ENCODE measurements at regions not wholly inside any gene's neighbourhood (a gene's known extent, or its start where the extent isn't known, plus 50 kb on each side); places are given as distances from the start of the nearest gene placed in this dataset.
"Not testable (repeated sequence)": the region's sequence is repeated elsewhere in the genome, so short reads cannot be mapped to it uniquely, and the experiment has no call there.

DNA sequence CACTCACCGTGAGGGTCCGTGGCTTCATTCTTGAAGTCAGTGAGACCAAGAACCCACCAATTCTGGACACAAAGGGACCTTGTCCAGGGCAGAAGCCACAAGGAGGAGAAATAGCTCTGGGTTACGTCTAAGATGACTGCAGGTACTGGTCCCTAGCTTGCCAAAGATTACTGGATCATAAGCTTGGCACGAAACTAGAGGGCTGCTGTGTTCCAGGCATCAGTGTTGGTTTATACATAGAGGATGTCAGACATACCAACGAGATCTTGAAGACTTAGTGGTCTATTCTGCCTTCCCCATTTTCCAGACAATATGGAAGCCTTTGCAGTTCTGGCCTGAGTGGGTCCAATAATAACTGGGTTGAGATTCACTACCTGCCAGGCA, 175.7 kb downstream of the TBX18 start:
- Histone ChIP-seq H3K4me1 (ENCODE audit: control insufficient read depth in 1 of 2, low read depth in 2 of 2) (no peaks in the 10 kb centered on the region), H3K9me3 (peaks cover 7% of the 10 kb centered on the region), H3K27me3 (replicated peaks; ENCODE audit: insufficient read depth) (no peaks in the 10 kb centered on the region), H3K36me3 (no peaks in the 10 kb centered on the region), H3K4me3 (no peak overlapping the region), H3K27ac (no peak overlapping the region)
- DNase-seq (ENCODE audit: low spot score): no peak
- no peak for TF ChIP-seq CTCF (IDR thresholded peaks at IDR 0.05)
- no peak for ATAC-seq (ENCODE audit: insufficient number of reproducible peaks, low FRiP score, low read depth)

- not testable (repeated sequence) for H3K27me3 ChIP-seq (replicated peaks; ENCODE audit: insufficient read depth); H3K36me3 ChIP-seq
Observed at GRCh38 chr6:84587994-84588696, 176.3 kb downstream of the TBX18 start.

DNA sequence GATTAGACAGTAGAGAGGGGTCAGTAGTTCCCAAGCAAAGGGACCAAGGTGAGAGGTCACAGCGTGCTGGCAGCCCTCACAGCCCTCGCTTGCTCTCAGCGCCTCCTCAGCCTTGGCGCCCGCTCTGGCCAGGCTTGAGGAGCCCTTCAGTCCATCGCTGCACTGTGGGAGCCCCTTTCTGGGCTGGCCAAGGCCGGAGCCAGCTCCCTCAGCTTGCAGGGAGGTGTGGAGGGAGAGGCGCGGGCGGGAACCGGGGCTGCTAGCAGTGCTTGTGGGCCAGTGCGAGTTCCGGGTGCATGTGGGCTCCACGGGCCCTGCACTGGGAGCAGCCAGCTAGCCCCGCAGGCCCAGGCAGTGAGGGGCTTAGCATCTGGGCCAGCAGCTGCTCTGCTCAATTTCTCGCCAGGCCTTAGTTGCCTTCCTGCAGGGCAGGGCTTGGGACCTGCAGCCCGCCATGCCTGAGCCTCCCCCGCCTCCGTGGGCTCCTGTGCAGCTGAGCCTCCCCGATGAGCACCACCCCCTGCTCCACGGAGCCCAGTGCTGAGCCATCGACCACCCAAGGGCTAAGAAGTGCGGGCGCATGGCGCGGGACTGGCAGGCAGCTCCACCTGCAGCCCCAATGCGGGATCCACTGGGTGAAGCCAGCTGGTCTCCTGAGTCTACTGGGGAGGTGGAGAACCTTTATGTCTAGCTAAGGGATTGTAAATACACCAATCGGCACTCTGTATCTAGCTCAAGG, 177.0 kb downstream of the TBX18 start:
- DNase-seq (ENCODE audit: low spot score); H3K27me3 ChIP-seq (replicated peaks; ENCODE audit: insufficient read depth); ATAC-seq (ENCODE audit: insufficient number of reproducible peaks, low FRiP score, low read depth); H3K4me1 ChIP-seq (ENCODE audit: control insufficient read depth in 1 of 2, low read depth in 2 of 2); H3K4me3 ChIP-seq; H3K36me3 ChIP-seq; H3K9me3 ChIP-seq; H3K27ac ChIP-seq: not testable (repeated sequence)

More at GRCh38 chr6:84587994-84588696, 176.3 kb downstream of the TBX18 start:
- not testable (repeated sequence) for ATAC-seq (ENCODE audit: insufficient number of reproducible peaks, low FRiP score, low read depth); H3K4me3 ChIP-seq; H3K27ac ChIP-seq; DNase-seq (ENCODE audit: low spot score); H3K4me1 ChIP-seq (ENCODE audit: control insufficient read depth in 1 of 2, low read depth in 2 of 2); H3K9me3 ChIP-seq

DNA sequence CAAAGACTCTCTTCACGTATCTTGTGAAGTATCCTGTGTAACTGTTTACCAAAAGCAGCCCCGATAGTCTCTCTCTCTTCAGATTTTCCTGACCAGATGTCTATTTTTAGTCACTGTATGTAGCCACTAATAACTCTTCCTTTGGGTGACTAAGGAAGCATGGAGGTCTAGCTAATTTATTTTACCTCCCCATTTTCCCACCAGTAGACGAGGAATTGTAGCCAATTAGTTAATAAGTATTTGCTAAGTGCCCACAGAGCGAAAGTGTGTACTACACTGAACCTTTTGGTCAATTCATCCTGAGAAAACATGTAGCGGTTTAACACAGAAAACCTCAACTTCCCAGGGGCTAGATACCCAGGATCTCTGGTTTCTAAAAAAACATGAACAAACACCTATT, 180.6 kb downstream of the TBX18 start:
- Histone ChIP-seq H3K4me1 (ENCODE audit: control insufficient read depth in 1 of 2, low read depth in 2 of 2) (peaks cover 0 to 5% of the 10 kb centered on the region in 2 donors), H3K27me3 (replicated peaks; ENCODE audit: insufficient read depth) (no peaks in the 10 kb centered on the region), H3K4me3 (peak overlapping the region; percentile 35), H3K36me3 (no peaks in the 10 kb centered on the region), H3K9me3 (no peaks in the 10 kb centered on the region), H3K27ac (no peak overlapping the region)
- DNase-seq (ENCODE audit: low spot score): no peak
- no peak for ATAC-seq (ENCODE audit: insufficient number of reproducible peaks, low FRiP score, low read depth)
- no peak for TF ChIP-seq CTCF (IDR thresholded peaks at IDR 0.05)

GRCh38 chr6:84582997-84583396, 181.4 kb downstream of the TBX18 start:
- no peaks in the 10 kb centered on the region for H3K9me3 ChIP-seq
- TF ChIP-seq CTCF (IDR thresholded peaks at IDR 0.05): no peak

GRCh38 chr6:84581494-84582259, 182.7 kb downstream of the TBX18 start:
- TF ChIP-seq CTCF (IDR thresholded peaks at IDR 0.05): no peak
- no peaks in the 10 kb centered on the region for H3K27me3 ChIP-seq (replicated peaks; ENCODE audit: insufficient read depth)
- H3K36me3 ChIP-seq: no peaks in the 10 kb centered on the region
- ATAC-seq (ENCODE audit: insufficient number of reproducible peaks, low FRiP score, low read depth) (no peak), DNase-seq (ENCODE audit: low spot score) (no peak)
- H3K4me1 ChIP-seq (ENCODE audit: control insufficient read depth in 1 of 2, low read depth in 2 of 2): peaks cover 0 to 5% of the 10 kb centered on the region in 2 donors
- H3K9me3 ChIP-seq: no peaks in the 10 kb centered on the region
- no peak overlapping the region for H3K27ac ChIP-seq
- no peak overlapping the region for H3K4me3 ChIP-seq

More at GRCh38 chr6:84582997-84583396, 181.4 kb downstream of the TBX18 start:
- no peak overlapping the region for H3K27ac ChIP-seq
- H3K4me3 ChIP-seq: no peak overlapping the region
- DNase-seq (ENCODE audit: low spot score): no peak
- no peaks in the 10 kb centered on the region for H3K27me3 ChIP-seq (replicated peaks; ENCODE audit: insufficient read depth)
- ATAC-seq (ENCODE audit: insufficient number of reproducible peaks, low FRiP score, low read depth): no peak
- H3K4me1 ChIP-seq (ENCODE audit: control insufficient read depth in 1 of 2, low read depth in 2 of 2): peaks cover 0 to 5% of the 10 kb centered on the region in 2 donors
- H3K36me3 ChIP-seq: no peaks in the 10 kb centered on the region

Measured in thoracic aorta (tissue), 2 donors.